HEK293T (cell line): ENCODE measurements at regions not wholly inside any gene's neighbourhood (a gene's known extent, or its start where the extent isn't known, plus 50 kb on each side); places are given as distances from the start of the nearest gene placed in this dataset.

Experiments
- FOXM1 ChIP-seq: fragments of 450-650 bp; IDR thresholded peaks from 2 replicates; pipeline ENCODE4 v1.6.1; 2017; ENCODE audit warnings: mild to moderate bottlenecking, borderline replicate concordance
- NFRKB ChIP-seq: fragments of 450-650 bp; IDR thresholded peaks from 2 replicates; pipeline ENCODE4 v1.6.1; 2016; ENCODE audit warnings: mild to moderate bottlenecking, moderate library complexity

GRCh38 chr19:30209617-30210600 is 162.3 kb upstream of the ZNF536 start:
- TF ChIP-seq NFRKB (no peak), FOXM1 (no peak)
